ENCODE measurements at regions not wholly inside any gene's neighbourhood (a gene's known extent, or its start where the extent isn't known, plus 50 kb on each side); places are given as distances from the start of the nearest gene placed in this dataset.

DNA sequence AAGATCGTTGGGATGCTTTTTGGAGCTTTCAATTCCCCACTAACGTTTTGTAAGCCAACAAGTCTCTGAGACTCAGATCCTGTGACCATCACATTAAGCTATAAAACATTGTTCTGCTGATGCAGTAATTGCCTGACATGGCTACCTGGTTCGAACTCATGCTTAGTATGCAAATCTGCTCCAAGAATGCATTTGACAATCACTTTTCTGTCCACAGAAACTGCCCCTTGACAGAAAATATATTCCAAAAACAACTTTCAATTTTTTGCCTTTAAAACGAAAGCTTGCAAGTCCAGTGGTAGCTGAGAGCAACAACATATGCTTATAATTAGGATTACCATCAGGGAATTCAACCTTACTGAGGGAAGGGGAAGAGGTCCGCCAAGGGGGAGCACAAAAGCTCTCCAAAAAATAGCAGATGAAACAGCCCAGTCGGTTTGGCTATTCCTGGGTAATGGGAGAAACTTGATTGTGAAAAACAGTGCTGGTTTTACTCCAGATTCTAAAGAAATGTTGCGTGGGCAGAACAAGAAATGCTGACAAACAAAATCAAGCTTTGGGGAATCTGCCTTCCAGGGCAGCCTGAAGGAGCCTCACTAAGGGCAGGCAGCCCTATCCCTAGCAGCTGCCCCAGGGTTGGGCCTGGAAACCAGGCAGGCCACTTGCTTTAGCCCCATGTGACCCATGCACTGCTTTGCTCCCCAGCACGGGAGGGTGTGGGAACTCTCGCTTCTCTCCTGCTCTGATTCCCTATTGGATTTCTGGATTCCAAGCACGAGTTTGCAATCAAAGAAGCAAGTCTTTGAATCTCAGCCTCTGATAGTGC is 160.7 kb upstream of the LDB2 start:
- TF ChIP-seq, protein P1, sequence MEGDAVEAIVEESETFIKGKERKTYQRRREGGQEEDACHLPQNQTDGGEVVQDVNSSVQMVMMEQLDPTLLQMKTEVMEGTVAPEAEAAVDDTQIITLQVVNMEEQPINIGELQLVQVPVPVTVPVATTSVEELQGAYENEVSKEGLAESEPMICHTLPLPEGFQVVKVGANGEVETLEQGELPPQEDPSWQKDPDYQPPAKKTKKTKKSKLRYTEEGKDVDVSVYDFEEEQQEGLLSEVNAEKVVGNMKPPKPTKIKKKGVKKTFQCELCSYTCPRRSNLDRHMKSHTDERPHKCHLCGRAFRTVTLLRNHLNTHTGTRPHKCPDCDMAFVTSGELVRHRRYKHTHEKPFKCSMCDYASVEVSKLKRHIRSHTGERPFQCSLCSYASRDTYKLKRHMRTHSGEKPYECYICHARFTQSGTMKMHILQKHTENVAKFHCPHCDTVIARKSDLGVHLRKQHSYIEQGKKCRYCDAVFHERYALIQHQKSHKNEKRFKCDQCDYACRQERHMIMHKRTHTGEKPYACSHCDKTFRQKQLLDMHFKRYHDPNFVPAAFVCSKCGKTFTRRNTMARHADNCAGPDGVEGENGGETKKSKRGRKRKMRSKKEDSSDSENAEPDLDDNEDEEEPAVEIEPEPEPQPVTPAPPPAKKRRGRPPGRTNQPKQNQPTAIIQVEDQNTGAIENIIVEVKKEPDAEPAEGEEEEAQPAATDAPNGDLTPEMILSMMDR (IDR thresholded peaks at IDR 0.05): no peak
- TF ChIP-seq POLR2A (IDR thresholded peaks at IDR 0.05) (no peak), POLR2AphosphoS5 (IDR thresholded peaks at IDR 0.05) (no peak), EP300 (IDR thresholded peaks at IDR 0.05) (no peak)

All from stomach (tissue), 4 donors.